Neutrophil (primary cell): ENCODE measurements at regions not wholly inside any gene's neighbourhood (a gene's known extent, or its start where the extent isn't known, plus 50 kb on each side); places are given as distances from the start of the nearest gene placed in this dataset.
"Not testable (repeated sequence)": the region's sequence is repeated elsewhere in the genome, so short reads cannot be mapped to it uniquely, and the experiment has no call there.

Source experiments
- H3K27ac ChIP-seq: fragments of 200-600 bp; sonication (generic); 2 replicates; pipeline ENCODE4 v1.5.1; 2016; ENCODE audit warnings: mild to moderate bottlenecking, moderate library complexity
- H3K27me3 ChIP-seq: fragments of 200-600 bp; sonication (generic); 2 replicates; pipeline ENCODE4 v1.6.0; 2016; ENCODE audit warnings: mild to moderate bottlenecking
- H3K36me3 ChIP-seq: fragments of 200-600 bp; sonication (generic); 2 replicates; pipeline ENCODE4 v1.5.1; 2017
- H3K4me1 ChIP-seq, 2 experiments: fragments of 200-600 bp in 1 of 2; sonication (generic) in 1 of 2; 1 replicate in 1 of 2; 2 replicates in 1 of 2; pipeline versions ENCODE4 v1.5.1 to v1.6.1; 2013 to 2016; ENCODE audit warnings: low read depth in 1 of 2, low read length in 1 of 2, mild to moderate bottlenecking in 1 of 2, moderate library complexity in 1 of 2; ENCODE audit not compliant: control insufficient read depth in 1 of 2, insufficient read depth in 1 of 2
- H3K4me3 ChIP-seq, 2 experiments: fragments of 200-600 bp in 1 of 2; sonication (generic) in 1 of 2; 1 replicate in 1 of 2; 2 replicates in 1 of 2; pipeline ENCODE4 v1.5.1; 2013 to 2016; ENCODE audit warnings: low read depth in 1 of 2, low read length in 1 of 2, mild to moderate bottlenecking in 1 of 2, moderate library complexity in 1 of 2
- H3K9me3 ChIP-seq: fragments of 200-600 bp; sonication (generic); 2 replicates; pipeline ENCODE4 v1.5.1; 2016
- CTCF ChIP-seq: fragments of 200-600 bp; sonication (generic); IDR thresholded peaks from 2 replicates; pipeline ENCODE4 v1.5.1; 2016; ENCODE audit warnings: antibody characterized with exemption

GRCh38 chr7:106755641-106756040, 94.7 kb upstream of the CCDC71L start:
- Histone ChIP-seq H3K9me3 (no peaks in the 10 kb centered on the region), H3K4me1 (no peaks in the 10 kb centered on the region), H3K4me3 (no peak overlapping the region), H3K27me3 (no peaks in the 10 kb centered on the region), H3K36me3 (no peaks in the 10 kb centered on the region), H3K27ac (no peak overlapping the region)
- TF ChIP-seq CTCF = no peak

GRCh38 chr7:106756071-106756470, 95.1 kb upstream of the CCDC71L start:
- Histone ChIP-seq H3K9me3 (no peaks in the 10 kb centered on the region), H3K4me3 (no peak overlapping the region), H3K4me1 (no peaks in the 10 kb centered on the region), H3K27ac (no peak overlapping the region), H3K27me3 (no peaks in the 10 kb centered on the region), H3K36me3 (no peaks in the 10 kb centered on the region)
- TF ChIP-seq CTCF = no peak

DNA sequence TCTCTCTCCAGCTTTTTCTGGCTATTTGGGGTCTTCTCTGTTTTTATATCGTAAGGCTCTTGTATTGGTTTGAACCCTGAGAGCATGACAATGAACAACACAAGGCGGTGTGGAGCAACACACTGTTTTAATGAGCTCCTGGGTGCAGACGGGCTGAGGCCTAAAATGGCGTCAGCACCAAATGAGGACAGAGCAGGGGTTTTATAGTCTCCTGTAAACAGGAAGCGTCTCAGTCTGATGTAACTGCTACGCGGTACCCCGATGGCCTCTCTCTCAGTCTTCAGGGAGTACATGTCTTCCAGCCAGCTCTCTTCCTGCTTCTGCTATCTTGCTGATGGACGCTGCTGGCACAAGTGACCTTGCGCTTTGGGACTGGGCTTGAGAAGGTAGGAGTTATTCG, 95.9 kb upstream of the CCDC71L start:
- no peak for TF ChIP-seq CTCF
- H3K4me1 ChIP-seq = no peaks in the 10 kb centered on the region
- H3K36me3 ChIP-seq = no peaks in the 10 kb centered on the region
- H3K9me3 ChIP-seq = no peaks in the 10 kb centered on the region
- H3K27ac ChIP-seq = no peak overlapping the region
- H3K4me3 ChIP-seq = no peak overlapping the region
- no peaks in the 10 kb centered on the region for H3K27me3 ChIP-seq

GRCh38 chr7:106757846-106758245, 96.9 kb upstream of the CCDC71L start:
- H3K27ac ChIP-seq = no peak overlapping the region
- no peak for TF ChIP-seq CTCF
- no peaks in the 10 kb centered on the region for H3K4me1 ChIP-seq
- no peaks in the 10 kb centered on the region for H3K27me3 ChIP-seq
- H3K9me3 ChIP-seq = no peaks in the 10 kb centered on the region
- H3K4me3 ChIP-seq = no peak overlapping the region
- H3K36me3 ChIP-seq = no peaks in the 10 kb centered on the region

- H3K4me1 ChIP-seq, H3K9me3 ChIP-seq, H3K36me3 ChIP-seq, H3K27ac ChIP-seq, H3K4me3 ChIP-seq, H3K27me3 ChIP-seq: not testable (repeated sequence)
Observed at GRCh38 chr7:106762845-106763244, 101.9 kb upstream of the CCDC71L start.

- no peak overlapping the region for H3K4me3 ChIP-seq
- H3K4me1 ChIP-seq = no peaks in the 10 kb centered on the region
- H3K9me3 ChIP-seq = no peaks in the 10 kb centered on the region
- peaks cover 4% of the 10 kb centered on the region for H3K27me3 ChIP-seq
- H3K36me3 ChIP-seq = no peaks in the 10 kb centered on the region
- no peak for TF ChIP-seq CTCF
- H3K27ac ChIP-seq = no peak overlapping the region
Observed at GRCh38 chr7:106763717-106764116, 101.4 kb upstream of the PIK3CG start.
